ENCODE measurements at regions not wholly inside any gene's neighbourhood (a gene's known extent, or its start where the extent isn't known, plus 50 kb on each side); places are given as distances from the start of the nearest gene placed in this dataset.

GRCh38 chr5:157990583-157991181 lies 131.7 kb upstream of the CLINT1 start:
- Mint-ChIP-seq H3K9me3 (no peaks in the 10 kb centered on the region), H3K4me3 (no peak overlapping the region), H3K27me3 (peaks cover 53% of the 10 kb centered on the region), H3K36me3 (ENCODE audit: low read depth) (no peaks in the 10 kb centered on the region), H3K4me1 (ENCODE audit: low read depth) (peaks cover 23% of the 10 kb centered on the region), H3K27ac (no peak overlapping the region)
- CTCF ChIA-PET = no interaction called here
- TF ChIP-seq, protein P1, sequence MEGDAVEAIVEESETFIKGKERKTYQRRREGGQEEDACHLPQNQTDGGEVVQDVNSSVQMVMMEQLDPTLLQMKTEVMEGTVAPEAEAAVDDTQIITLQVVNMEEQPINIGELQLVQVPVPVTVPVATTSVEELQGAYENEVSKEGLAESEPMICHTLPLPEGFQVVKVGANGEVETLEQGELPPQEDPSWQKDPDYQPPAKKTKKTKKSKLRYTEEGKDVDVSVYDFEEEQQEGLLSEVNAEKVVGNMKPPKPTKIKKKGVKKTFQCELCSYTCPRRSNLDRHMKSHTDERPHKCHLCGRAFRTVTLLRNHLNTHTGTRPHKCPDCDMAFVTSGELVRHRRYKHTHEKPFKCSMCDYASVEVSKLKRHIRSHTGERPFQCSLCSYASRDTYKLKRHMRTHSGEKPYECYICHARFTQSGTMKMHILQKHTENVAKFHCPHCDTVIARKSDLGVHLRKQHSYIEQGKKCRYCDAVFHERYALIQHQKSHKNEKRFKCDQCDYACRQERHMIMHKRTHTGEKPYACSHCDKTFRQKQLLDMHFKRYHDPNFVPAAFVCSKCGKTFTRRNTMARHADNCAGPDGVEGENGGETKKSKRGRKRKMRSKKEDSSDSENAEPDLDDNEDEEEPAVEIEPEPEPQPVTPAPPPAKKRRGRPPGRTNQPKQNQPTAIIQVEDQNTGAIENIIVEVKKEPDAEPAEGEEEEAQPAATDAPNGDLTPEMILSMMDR (IDR thresholded peaks at IDR 0.05) = no peak
- no peak overlapping the region for H3K4me3 ChIP-seq (ENCODE audit: low read length)
- POLR2A ChIA-PET = no interaction called here
- H3K4me1 ChIP-seq (ENCODE audit: insufficient read depth, low read length) = peaks cover 23% of the 10 kb centered on the region
- peaks cover 15 to 18% of the 10 kb centered on the region in 2 experiments for H3K27me3 ChIP-seq (ENCODE audit: control insufficient read depth in 1 of 2, insufficient read depth in 2 of 2, low read length in 2 of 2)
- intact Hi-C loops (cut with DNase I, micrococcal nuclease) = no loop called here
- DNase-seq (no peak), ATAC-seq (ENCODE audit: poor library complexity) (no peak)
- no peak overlapping the region for H3K27ac ChIP-seq (ENCODE audit: low read depth in 1 of 2, low read length in 2 of 2)
- H3K36me3 ChIP-seq (ENCODE audit: insufficient read depth, low read length) = no peaks in the 10 kb centered on the region
- no peaks in the 10 kb centered on the region for H3K9me3 ChIP-seq (ENCODE audit: control insufficient read depth in 1 of 2, insufficient read depth in 1 of 2, low read length in 2 of 2)

- Histone ChIP-seq H3K27ac (ENCODE audit: low read depth in 1 of 2, low read length in 2 of 2) (no peak overlapping the region), H3K4me1 (ENCODE audit: insufficient read depth, low read length) (peaks cover 13% of the 10 kb centered on the region), H3K4me3 (ENCODE audit: low read length) (no peak overlapping the region), H3K36me3 (ENCODE audit: insufficient read depth, low read length) (no peaks in the 10 kb centered on the region), H3K9me3 (ENCODE audit: control insufficient read depth in 1 of 2, insufficient read depth in 1 of 2, low read length in 2 of 2) (no peaks in the 10 kb centered on the region), H3K27me3 (ENCODE audit: control insufficient read depth in 1 of 2, insufficient read depth in 2 of 2, low read length in 2 of 2) (peaks cover 10 to 14% of the 10 kb centered on the region in 2 experiments)
- TF ChIP-seq, protein P1 (IDR thresholded peaks at IDR 0.05) = no peak
- peaks cover 10% of the 10 kb centered on the region for H3K4me1 Mint-ChIP-seq (ENCODE audit: low read depth)
- intact Hi-C loops (cut with DNase I, micrococcal nuclease) = no loop called here
- no peak for DNase-seq
- H3K4me3 Mint-ChIP-seq = no peak overlapping the region
- no peak for ATAC-seq (ENCODE audit: poor library complexity)
- no peaks in the 10 kb centered on the region for H3K36me3 Mint-ChIP-seq (ENCODE audit: low read depth)
- ChIA-PET POLR2A (no interaction called here), CTCF (no interaction called here)
- H3K27me3 Mint-ChIP-seq = peaks cover 43% of the 10 kb centered on the region
- no peaks in the 10 kb centered on the region for H3K9me3 Mint-ChIP-seq
- no peak overlapping the region for H3K27ac Mint-ChIP-seq
Measured at GRCh38 chr5:157989296-157989695, 130.4 kb upstream of the CLINT1 start.

DNA sequence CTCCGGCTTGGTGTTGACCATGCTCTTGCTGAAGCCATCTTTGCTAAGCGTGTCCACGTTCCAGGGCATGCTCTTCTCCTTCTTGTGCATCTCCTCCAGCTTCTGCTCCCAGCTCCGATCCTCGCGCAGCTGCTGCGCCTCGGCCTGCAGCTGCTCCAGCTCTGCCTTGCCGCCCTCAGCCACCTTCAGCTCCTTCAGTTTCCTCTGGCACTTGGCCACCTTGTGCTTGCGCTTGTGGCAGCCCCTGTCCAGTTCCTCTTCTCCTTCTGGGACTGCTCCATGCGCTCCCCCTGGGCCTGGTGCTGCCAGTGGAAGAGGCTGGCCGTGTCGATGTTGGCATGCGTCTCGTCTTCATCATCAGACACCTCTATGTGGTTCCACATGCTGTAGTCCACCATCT lies 128.3 kb upstream of the CLINT1 start:
- Mint-ChIP-seq H3K27ac (no peak overlapping the region), H3K36me3 (ENCODE audit: low read depth) (no peaks in the 10 kb centered on the region), H3K4me3 (no peak overlapping the region), H3K27me3 (peaks cover 30% of the 10 kb centered on the region), H3K4me1 (ENCODE audit: low read depth) (no peaks in the 10 kb centered on the region), H3K9me3 (no peaks in the 10 kb centered on the region)
- ChIA-PET POLR2A (no interaction called here), CTCF (no interaction called here)
- intact Hi-C loops (cut with DNase I, micrococcal nuclease) = no loop called here
- no peaks in the 10 kb centered on the region for H3K4me1 ChIP-seq (ENCODE audit: insufficient read depth, low read length)
- ATAC-seq (ENCODE audit: poor library complexity) (no peak), DNase-seq (no peak)
- H3K27me3 ChIP-seq (ENCODE audit: control insufficient read depth in 1 of 2, insufficient read depth in 2 of 2, low read length in 2 of 2) = peaks cover 7 to 10% of the 10 kb centered on the region in 2 experiments
- H3K27ac ChIP-seq (ENCODE audit: low read depth in 1 of 2, low read length in 2 of 2) = no peak overlapping the region
- H3K36me3 ChIP-seq (ENCODE audit: insufficient read depth, low read length) = no peaks in the 10 kb centered on the region
- H3K4me3 ChIP-seq (ENCODE audit: low read length) = no peak overlapping the region
- H3K9me3 ChIP-seq (ENCODE audit: control insufficient read depth in 1 of 2, insufficient read depth in 1 of 2, low read length in 2 of 2) = no peaks in the 10 kb centered on the region
- TF ChIP-seq, protein P1 (IDR thresholded peaks at IDR 0.05) = no peak

Data from CD4-positive, alpha-beta T cell (primary cell).